HepG2 (cell line): ENCODE measurements at regions not wholly inside any gene's neighbourhood (a gene's known extent, or its start where the extent isn't known, plus 50 kb on each side); places are given as distances from the start of the nearest gene placed in this dataset.

Experiments
- ATAC-seq: fragments of 200-7000 bp; cut with Tn5 transposase; 3 replicates; pipeline ENCODE4 v1.9.1; 2020; ENCODE audit warnings: mild to moderate bottlenecking, moderate library complexity
- BruUV-seq: library from RNA; stranded (reverse); fragments of 400-500 nt; replicated peaks from 2 replicates; lab custom pipeline; 2021; lab: Mats Ljungman, UMichigan
- CTCF ChIA-PET: fragments of 300-600 bp; formaldehyde crosslinking; extraction: SDS; loops from one replicate; lab custom pipeline; 2021; ENCODE audit warnings: low total read pairs, inconsistent platforms, low intra/inter-chr PET ratio; lab: Yijun Ruan, JAX
- POLR2A ChIA-PET: fragments of 350-600 bp; sonication (Branson Sonifier 250); formaldehyde crosslinking; loops from one replicate; lab custom pipeline; 2020; ENCODE audit warnings: antibody characterized with exemption, inconsistent platforms; lab: Yijun Ruan, JAX
- DNase-seq: peaks from one replicate; pipeline ENCODE4 v3.0.0-alpha.2; 2015; ENCODE audit warnings: low spot score
- FAIRE-seq: peaks from 3 replicates; lab custom pipeline; 2011; peaks lifted over from hg19 to GRCh38; lab: Jason Lieb, UNC
- H2AFZ ChIP-seq: one replicate; pipeline ENCODE4 v1.6.1; 2011; ENCODE audit warnings: low read length, inconsistent platforms
- H3K27ac ChIP-seq: fragments of 300-600 bp; 3 replicates; pipeline ENCODE4 v1.8.0; 2011; ENCODE audit warnings: mixed run types, mild to moderate bottlenecking, mixed read lengths, low read length, inconsistent platforms; ENCODE audit not compliant: insufficient read depth; ENCODE audit errors: extremely low read length
- H3K27me3 ChIP-seq, 2 experiments: fragments of 200-600 bp in 1 of 2; 2 replicates in 1 of 2; 3 replicates in 1 of 2; pipeline versions ENCODE4 v1.6.0 to v1.8.0; 2011; ENCODE audit warnings: low read length in 2 of 2, mild to moderate bottlenecking in 2 of 2, moderate library complexity in 2 of 2, inconsistent platforms in 1 of 2; ENCODE audit not compliant: insufficient read depth in 2 of 2, control insufficient read depth in 1 of 2
- H3K36me3 ChIP-seq, 2 experiments: fragments of 200-600 bp in 1 of 2; replicated peaks in 1 of 2; 2 replicates in 1 of 2; 3 replicates in 1 of 2; pipeline versions ENCODE4 v1.5.1 to v1.8.0; 2011; ENCODE audit warnings: low read length in 2 of 2, inconsistent platforms in 1 of 2; ENCODE audit not compliant: insufficient read depth in 2 of 2, control insufficient read depth in 1 of 2
- H3K4me1 ChIP-seq: 2 replicates; pipeline ENCODE4 v1.5.1; 2012; ENCODE audit warnings: low read length, inconsistent platforms; ENCODE audit not compliant: insufficient read depth
- H3K4me2 ChIP-seq: 2 replicates; pipeline ENCODE4 v1.6.0; 2011; ENCODE audit warnings: low read depth, low read length, inconsistent platforms
- H3K4me3 ChIP-seq, 3 experiments: fragments of 200-600 bp in 1 of 3; sonication (generic), shearing (Covaris generic) in 1 of 3; replicated peaks in 1 of 3; 2 replicates each; pipeline ENCODE4 v1.5.1; 2011 to 2016; ENCODE audit warnings: low read length in 3 of 3, inconsistent platforms in 2 of 3, low read depth in 2 of 3, mild to moderate bottlenecking in 2 of 3, control low read depth in 1 of 3, mixed read lengths in 1 of 3; ENCODE audit not compliant: insufficient read depth in 1 of 3
- H3K79me2 ChIP-seq: one replicate; pipeline ENCODE4 v1.6.1; 2011; ENCODE audit warnings: low read length, inconsistent platforms; ENCODE audit not compliant: insufficient read depth
- H3K9ac ChIP-seq: 2 replicates; pipeline ENCODE4 v1.6.0; 2011; ENCODE audit warnings: mild to moderate bottlenecking, low read depth, low read length, inconsistent platforms; ENCODE audit not compliant: insufficient read depth
- H3K9me3 ChIP-seq: 2 replicates; pipeline ENCODE4 v1.5.1; 2012; ENCODE audit warnings: mild to moderate bottlenecking, low read length
- H4K20me1 ChIP-seq: 2 replicates; pipeline ENCODE4 v1.6.0; 2011; ENCODE audit warnings: inconsistent platforms, mild to moderate bottlenecking, low read length, moderate library complexity; ENCODE audit not compliant: insufficient read depth
- CENPT ChIP-seq: sonication (generic); formaldehyde crosslinking; IDR thresholded peaks from 2 replicates; pipeline ENCODE4 v1.8.0; 2022; ENCODE audit warnings: low read depth, mild to moderate bottlenecking, moderate library complexity, missing genetic modification reagents
- ESRRA ChIP-seq: sonication (generic); formaldehyde crosslinking; IDR thresholded peaks from 2 replicates; pipeline ENCODE4 v1.5.1; 2020; ENCODE audit warnings: mild to moderate bottlenecking, low read depth, missing genetic modification reagents
- HIVEP1 ChIP-seq: sonication (generic); formaldehyde crosslinking; IDR thresholded peaks from 2 replicates; pipeline ENCODE4 v1.4.0; 2020; ENCODE audit warnings: mild to moderate bottlenecking, missing genetic modification reagents
- KLF16 ChIP-seq, 2 experiments: sonication (generic) in 1 of 2; formaldehyde crosslinking in 1 of 2; IDR thresholded peaks; 2 replicates each; pipeline versions ENCODE4 v1.6.1 to v1.8.0; 2016 to 2023; ENCODE audit warnings: missing genetic modification reagents in 2 of 2, missing compliant biosample characterization in 1 of 2
- SP1 ChIP-seq, 2 experiments: fragments of 450-650 bp in 1 of 2; sonication (generic) in 1 of 2; formaldehyde crosslinking in 1 of 2; IDR thresholded peaks; 2 replicates each; pipeline versions ENCODE4 v1.4.0 to v1.6.1; 2016 to 2020; ENCODE audit warnings: missing genetic modification reagents in 1 of 2
- SSRP1 ChIP-seq: IDR thresholded peaks from 2 replicates; pipeline ENCODE4 v1.6.1; 2016; ENCODE audit warnings: control low read depth
- ZNF225 ChIP-seq: sonication (generic); formaldehyde crosslinking; IDR thresholded peaks from 2 replicates; pipeline ENCODE4 v1.4.0; 2020; ENCODE audit warnings: mild to moderate bottlenecking, missing genetic modification reagents
- ZNF34 ChIP-seq: sonication (generic); formaldehyde crosslinking; IDR thresholded peaks from 2 replicates; pipeline ENCODE4 v1.4.0; 2020; ENCODE audit warnings: mild to moderate bottlenecking, missing genetic modification reagents, borderline replicate concordance
- WGBS: methylation state at CpG from one replicate; pipeline ENCODE4 v1.1.6; 2017; ENCODE audit warnings: low lambda C conversion rate; 5-methylcytosine and 5-hydroxymethylcytosine counted together
- in situ Hi-C: cut with HindIII; loops from 2 replicates; pipeline ENCODE4 v1.10.0; 2017; ENCODE audit warnings: low pct_unique_long_range_greater_than_20kb; ENCODE audit not compliant: extremely low pct_ligation_motif_present
- intact Hi-C: fragments of 100-400 bp; cut with micrococcal nuclease; formaldehyde crosslinking; loops from one replicate; pipeline ENCODE4 v1.10.0; 2022; ENCODE audit not compliant: unreplicated experiment

GRCh38 chr7:139180700-139181311, 50.2 kb upstream of the UBN2 start:
- H3K79me2 ChIP-seq = no peaks in the 10 kb centered on the region
- H3K4me2 ChIP-seq = no peak overlapping the region
- H4K20me1 ChIP-seq = no peaks in the 10 kb centered on the region
- TF ChIP-seq SSRP1 (CRISPR knock-in tag) (no peak), CENPT (CRISPR knock-in tag) (no peak), HIVEP1 (CRISPR knock-in tag) (no peak), ESRRA (no peak), KLF16 (CRISPR knock-in tag; IDR thresholded peaks at IDR 0.05) (no peak), ZNF34 (CRISPR knock-in tag) (no peak), SP1 (IDR thresholded peaks at IDR 0.05) (no peak), SP1 (CRISPR knock-in tag; IDR thresholded peaks at IDR 0.05) (no peak), ZNF225 (CRISPR knock-in tag) (no peak)
- no peaks in the 10 kb centered on the region for H3K36me3 ChIP-seq
- CTCF ChIA-PET = no interaction called here
- BruUV-seq = no TSS peak
- intact Hi-C loops = no loop called here
- 98% methylated on average over 5 of the region's 5 CpGs for WGBS
- no peak overlapping the region for H3K4me3 ChIP-seq
- POLR2A ChIA-PET = no interaction called here
- no peaks in the 10 kb centered on the region for H3K27me3 ChIP-seq
- FAIRE-seq (no peak), ATAC-seq (no peak), DNase-seq (no peak)
- no peaks in the 10 kb centered on the region for H3K4me1 ChIP-seq
- no peak overlapping the region for H2AFZ ChIP-seq
- no peak overlapping the region for H3K9ac ChIP-seq
- in situ Hi-C loops = no loop called here
- H3K9me3 ChIP-seq = no peaks in the 10 kb centered on the region
- no peak overlapping the region for H3K27ac ChIP-seq
